Left ventricle myocardium inferior (tissue), 1 donor: ENCODE measurements at regions not wholly inside any gene's neighbourhood (a gene's known extent, or its start where the extent isn't known, plus 50 kb on each side); places are given as distances from the start of the nearest gene placed in this dataset.
"Not testable (repeated sequence)": the region's sequence is repeated elsewhere in the genome, so short reads cannot be mapped to it uniquely, and the experiment has no call there.

ENCODE experiments used
- DNase-seq: peaks from one replicate; pipeline ENCODE4 v3.0.0-alpha.2; 2020
- H3K27ac ChIP-seq: fragments of 200-600 bp; replicated peaks from 2 replicates; pipeline ENCODE4 v1.8.0; 2021
- H3K27me3 ChIP-seq: fragments of 200-600 bp; 2 replicates; pipeline ENCODE4 v1.8.0; 2021; ENCODE audit warnings: low read depth
- H3K36me3 ChIP-seq: fragments of 200-600 bp; 2 replicates; pipeline ENCODE4 v1.8.0; 2021
- H3K4me1 ChIP-seq: fragments of 200-600 bp; 2 replicates; pipeline ENCODE4 v1.8.0; 2021
- H3K4me3 ChIP-seq: fragments of 200-600 bp; 2 replicates; pipeline ENCODE4 v1.8.0; 2021; ENCODE audit warnings: mild to moderate bottlenecking, moderate library complexity
- H3K9me3 ChIP-seq: fragments of 200-600 bp; replicated peaks from 2 replicates; pipeline ENCODE4 v1.8.0; 2021
- CTCF ChIP-seq: fragments of 200-600 bp; IDR thresholded peaks from 2 replicates; pipeline ENCODE4 v1.8.0; 2021; ENCODE audit warnings: antibody characterized with exemption, mild to moderate bottlenecking, borderline replicate concordance
- intact Hi-C: fragments of 100-400 bp; cut with micrococcal nuclease; formaldehyde crosslinking; loops from one replicate; pipeline ENCODE4 v1.11.0; 2022
- donor health status: DM: no; HTN: yes; CAD: no; lungs with severe emphysema.

GRCh38 chr5:24208686-24209106, 436.1 kb downstream of the CDH10 start:
- no peak for TF ChIP-seq CTCF
- no peak for DNase-seq
- H3K9me3 ChIP-seq: peaks cover 45% of the 10 kb centered on the region
- no peak overlapping the region for H3K4me3 ChIP-seq
- H3K27me3 ChIP-seq: no peaks in the 10 kb centered on the region
- H3K36me3 ChIP-seq: no peaks in the 10 kb centered on the region
- intact Hi-C loops: no loop called here
- no peak overlapping the region for H3K27ac ChIP-seq
- H3K4me1 ChIP-seq: no peaks in the 10 kb centered on the region

GRCh38 chr5:24215114-24215513, 429.7 kb downstream of the CDH10 start:
- Histone ChIP-seq H3K27me3 (no peaks in the 10 kb centered on the region), H3K4me3 (no peak overlapping the region), H3K4me1 (no peaks in the 10 kb centered on the region), H3K36me3 (no peaks in the 10 kb centered on the region), H3K9me3 (peaks cover 15% of the 10 kb centered on the region), H3K27ac (no peak overlapping the region)
- TF ChIP-seq CTCF: no peak
- intact Hi-C loops: no loop called here
- DNase-seq: no peak

GRCh38 chr5:24222876-24223275, 421.9 kb downstream of the CDH10 start:
- no peaks in the 10 kb centered on the region for H3K4me1 ChIP-seq
- peaks cover 32% of the 10 kb centered on the region for H3K9me3 ChIP-seq
- intact Hi-C loops: no loop called here
- no peak for TF ChIP-seq CTCF
- no peaks in the 10 kb centered on the region for H3K36me3 ChIP-seq
- H3K4me3 ChIP-seq: no peak overlapping the region
- no peak for DNase-seq
- H3K27me3 ChIP-seq: no peaks in the 10 kb centered on the region
- no peak overlapping the region for H3K27ac ChIP-seq

GRCh38 chr5:24225051-24225450, 419.7 kb downstream of the CDH10 start:
- Histone ChIP-seq H3K27ac (no peak overlapping the region), H3K27me3 (no peaks in the 10 kb centered on the region), H3K4me1 (no peaks in the 10 kb centered on the region), H3K36me3 (no peaks in the 10 kb centered on the region), H3K4me3 (no peak overlapping the region), H3K9me3 (peaks cover 28% of the 10 kb centered on the region)
- no peak for TF ChIP-seq CTCF
- no peak for DNase-seq
- intact Hi-C loops: no loop called here

GRCh38 chr5:24226479-24226878, 418.3 kb downstream of the CDH10 start:
- H3K9me3 ChIP-seq: peaks cover 14% of the 10 kb centered on the region
- no peak overlapping the region for H3K27ac ChIP-seq
- no peak for DNase-seq
- no peak overlapping the region for H3K4me3 ChIP-seq
- no peaks in the 10 kb centered on the region for H3K36me3 ChIP-seq
- no peaks in the 10 kb centered on the region for H3K27me3 ChIP-seq
- intact Hi-C loops: no loop called here
- no peaks in the 10 kb centered on the region for H3K4me1 ChIP-seq
- TF ChIP-seq CTCF: no peak

GRCh38 chr5:24227881-24228280, 416.9 kb downstream of the CDH10 start:
- H3K4me1 ChIP-seq, DNase-seq, H3K27ac ChIP-seq, H3K4me3 ChIP-seq, H3K36me3 ChIP-seq, H3K9me3 ChIP-seq, intact Hi-C loops, H3K27me3 ChIP-seq: not testable (repeated sequence)
